ENCODE measurements at regions not wholly inside any gene's neighbourhood (a gene's known extent, or its start where the extent isn't known, plus 50 kb on each side); places are given as distances from the start of the nearest gene placed in this dataset.

DNA sequence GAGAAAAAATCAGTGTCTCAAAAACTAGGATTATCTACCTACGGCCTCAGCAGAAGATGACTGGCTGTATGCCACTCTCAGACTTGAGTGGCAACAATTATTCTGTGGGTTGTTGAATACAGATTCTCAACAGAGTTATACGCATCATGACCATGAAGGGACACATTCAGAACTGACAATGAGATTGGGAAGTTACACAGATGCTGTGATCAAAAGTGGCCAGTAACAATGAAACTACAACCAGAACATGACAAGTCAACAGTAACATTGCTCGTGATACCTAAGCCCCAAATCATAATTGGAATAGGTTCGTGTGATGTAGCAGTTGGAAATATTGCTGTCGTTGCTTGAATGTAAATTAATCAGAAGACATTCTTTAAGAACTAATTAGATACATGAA is 957.5 kb upstream of the CDH9 start:
- Histone ChIP-seq H2BK5ac (ENCODE audit: insufficient read length, low read length) (no peak overlapping the region), H2AFZ (ENCODE audit: low read length) (no peak overlapping the region), H3K9ac (ENCODE audit: extremely low read depth, insufficient read length, low read length) (no peak overlapping the region), H4K5ac (ENCODE audit: insufficient read length, low read depth, low read length) (no peak overlapping the region), H2AK5ac (ENCODE audit: insufficient read length, low read length) (no peak overlapping the region), H3K23me2 (ENCODE audit: insufficient read length, low read depth, low read length, poor library complexity, severe bottlenecking) (no peaks in the 10 kb centered on the region), H3K79me1 (ENCODE audit: insufficient read depth, low read depth, low read length, poor library complexity, severe bottlenecking) (no peaks in the 10 kb centered on the region), H3K56ac (ENCODE audit: insufficient read length, low read depth, low read length) (no peak overlapping the region), H3K4ac (ENCODE audit: low read depth, low read length) (no peak overlapping the region), H3K4me1 (ENCODE audit: insufficient read depth, low read length) (no peaks in the 10 kb centered on the region), H2BK12ac (ENCODE audit: insufficient read length, low read depth, low read length) (no peak overlapping the region), H2BK120ac (ENCODE audit: low read depth, low read length, poor library complexity, severe bottlenecking) (no peak overlapping the region), H3K4me2 (ENCODE audit: insufficient read depth, insufficient read length, low read length) (no peak overlapping the region), H3K18ac (ENCODE audit: insufficient read length, low read depth, low read length) (no peak overlapping the region), H2BK15ac (ENCODE audit: low read depth, low read length) (no peak overlapping the region), H4K20me1 (ENCODE audit: control insufficient read depth, insufficient read depth, insufficient read length) (no peaks in the 10 kb centered on the region), H3K9me3 (ENCODE audit: control insufficient read depth, low read depth, low read length) (no peaks in the 10 kb centered on the region), H4K91ac (ENCODE audit: insufficient read length, low read depth, low read length) (no peak overlapping the region), H3K23ac (ENCODE audit: insufficient read length, low read depth, low read length) (no peak overlapping the region), H3T11ph (ENCODE audit: low read length) (no peak overlapping the region), H3K14ac (ENCODE audit: insufficient read depth, low read length) (no peak overlapping the region), H4K8ac (replicated peaks; ENCODE audit: insufficient read length, low read depth, low read length) (no peak overlapping the region), H3K79me2 (ENCODE audit: insufficient read depth, low read length) (no peaks in the 10 kb centered on the region), H2BK20ac (ENCODE audit: low read depth, low read length, poor library complexity, severe bottlenecking) (no peak overlapping the region), H3K27me3 (ENCODE audit: insufficient read depth, low read length) (no peaks in the 10 kb centered on the region), H3K27ac (ENCODE audit: insufficient read length, low read depth, low read length) (no peak overlapping the region)
- TF ChIP-seq, protein P1, sequence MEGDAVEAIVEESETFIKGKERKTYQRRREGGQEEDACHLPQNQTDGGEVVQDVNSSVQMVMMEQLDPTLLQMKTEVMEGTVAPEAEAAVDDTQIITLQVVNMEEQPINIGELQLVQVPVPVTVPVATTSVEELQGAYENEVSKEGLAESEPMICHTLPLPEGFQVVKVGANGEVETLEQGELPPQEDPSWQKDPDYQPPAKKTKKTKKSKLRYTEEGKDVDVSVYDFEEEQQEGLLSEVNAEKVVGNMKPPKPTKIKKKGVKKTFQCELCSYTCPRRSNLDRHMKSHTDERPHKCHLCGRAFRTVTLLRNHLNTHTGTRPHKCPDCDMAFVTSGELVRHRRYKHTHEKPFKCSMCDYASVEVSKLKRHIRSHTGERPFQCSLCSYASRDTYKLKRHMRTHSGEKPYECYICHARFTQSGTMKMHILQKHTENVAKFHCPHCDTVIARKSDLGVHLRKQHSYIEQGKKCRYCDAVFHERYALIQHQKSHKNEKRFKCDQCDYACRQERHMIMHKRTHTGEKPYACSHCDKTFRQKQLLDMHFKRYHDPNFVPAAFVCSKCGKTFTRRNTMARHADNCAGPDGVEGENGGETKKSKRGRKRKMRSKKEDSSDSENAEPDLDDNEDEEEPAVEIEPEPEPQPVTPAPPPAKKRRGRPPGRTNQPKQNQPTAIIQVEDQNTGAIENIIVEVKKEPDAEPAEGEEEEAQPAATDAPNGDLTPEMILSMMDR (conservative IDR thresholded peaks at IDR 0.05) = no peak
- no CpG with 5 or more reads among the region's 5 CpGs for WGBS (ENCODE audit: extremely low coverage, insufficient read length, low lambda C conversion rate)
- no peaks in the 10 kb centered on the region for H3K27me3 Mint-ChIP-seq (ENCODE audit: low read depth)
- peaks cover 2 to 5% of the 10 kb centered on the region in 2 experiments; a peak in 4 of 5 replicates for H3K9me3 Mint-ChIP-seq
- H3K4me1 Mint-ChIP-seq = no peaks in the 10 kb centered on the region
- no peaks in the 10 kb centered on the region; a peak in 1 of 7 replicates for H3K36me3 Mint-ChIP-seq (ENCODE audit: insufficient read depth in 1 of 3, low read depth in 3 of 3)
- H3K4me3 Mint-ChIP-seq = no peak overlapping the region
- no peak overlapping the region for H3K27ac Mint-ChIP-seq
- DNase-seq = no peak

Data from H9 (cell line).